ENCODE measurements at regions not wholly inside any gene's neighbourhood (a gene's known extent, or its start where the extent isn't known, plus 50 kb on each side); places are given as distances from the start of the nearest gene placed in this dataset.

- DNase-seq = no peak
Observed at GRCh38 chr10:130575756-130576285, 439.6 kb downstream of the GLRX3 start.

DNA sequence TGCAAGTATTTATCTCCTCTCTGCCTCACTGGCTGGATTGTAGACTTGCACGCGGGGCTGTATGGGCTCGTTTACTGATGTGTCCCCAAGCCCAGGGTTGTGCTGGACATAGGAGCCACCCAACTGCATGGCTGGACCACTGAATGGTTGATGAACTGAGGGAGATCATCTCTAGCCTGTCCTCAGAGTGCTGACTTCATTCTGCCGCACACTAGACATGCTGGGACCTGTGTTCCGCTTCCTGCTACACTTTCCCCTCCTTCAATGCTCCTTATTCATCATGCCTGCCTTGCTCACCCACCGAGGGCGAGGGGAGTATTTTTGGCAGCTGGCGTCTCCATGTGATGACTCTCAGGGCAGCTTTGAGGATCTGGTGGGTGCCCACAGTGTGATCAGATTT is 440.2 kb downstream of the GLRX3 start:
- DNase-seq = no peak

DNA sequence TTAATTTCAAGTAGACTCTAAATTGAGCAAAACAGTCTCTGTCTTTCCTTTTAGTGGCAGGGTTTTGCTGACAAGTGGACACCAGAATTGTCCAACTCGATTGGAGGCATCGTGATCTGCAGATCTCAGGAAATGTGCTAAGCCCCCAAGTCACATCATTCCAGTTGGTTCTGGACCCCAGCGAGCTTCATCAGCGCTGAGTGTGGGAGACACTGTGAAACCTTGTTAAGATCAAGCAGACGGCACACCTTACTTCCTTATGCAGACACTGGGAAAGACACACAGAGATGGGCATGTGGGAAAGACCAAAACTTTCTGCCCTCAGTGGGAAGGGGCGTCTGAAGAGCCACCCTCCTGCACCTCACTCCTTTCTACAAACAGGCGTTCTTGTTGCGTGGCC is 440.8 kb downstream of the GLRX3 start:
- DNase-seq = no peak

- DNase-seq = no peak
Observed at GRCh38 chr10:130578532-130579289, 442.5 kb downstream of the GLRX3 start.

- no peak for DNase-seq
Observed at GRCh38 chr10:130579913-130580312, 443.7 kb downstream of the GLRX3 start.

- DNase-seq = no peak
Observed at GRCh38 chr10:130580975-130581374, 444.8 kb downstream of the GLRX3 start.

DNA sequence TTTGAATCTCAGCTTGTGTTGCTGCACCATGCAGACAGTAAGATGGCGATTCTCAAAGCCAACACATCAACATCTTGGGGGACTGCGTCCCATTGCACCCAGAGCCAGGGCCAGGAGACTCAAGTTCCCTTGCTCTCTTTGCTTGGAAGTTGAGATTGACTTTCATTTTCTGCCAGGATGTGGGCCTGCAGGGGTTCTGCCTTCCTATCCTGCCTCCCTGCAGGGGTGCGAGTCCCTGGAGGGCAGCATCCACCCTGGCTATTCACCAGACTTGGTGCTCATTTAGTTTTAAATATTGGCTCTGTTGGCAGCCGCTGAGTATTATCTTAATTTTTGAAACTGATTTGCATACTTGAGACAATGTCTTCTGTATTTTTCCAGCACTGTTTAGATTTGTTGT is 451.5 kb downstream of the GLRX3 start:
- no peak for DNase-seq

DNA sequence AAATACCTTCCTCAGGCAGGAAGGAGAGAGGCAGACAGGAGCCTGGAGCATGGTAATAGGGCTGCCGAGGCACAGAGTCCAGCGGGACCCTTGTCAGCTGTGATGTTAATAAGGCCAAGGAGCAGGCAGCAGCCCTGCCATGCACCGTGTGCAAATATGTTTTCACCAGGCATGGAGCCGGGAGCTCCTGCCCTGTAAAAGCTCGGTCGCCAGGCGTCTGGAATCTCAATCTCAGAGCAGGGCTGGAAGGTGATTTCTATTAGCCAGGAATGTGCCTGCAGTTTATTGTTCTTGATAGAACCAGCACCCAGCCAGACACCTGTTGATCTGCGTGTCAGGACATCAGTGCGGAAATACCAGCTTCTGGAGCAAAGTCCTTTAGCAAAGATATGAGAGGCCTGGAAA is 469.8 kb downstream of the GLRX3 start:
- DNase-seq = no peak

DNA sequence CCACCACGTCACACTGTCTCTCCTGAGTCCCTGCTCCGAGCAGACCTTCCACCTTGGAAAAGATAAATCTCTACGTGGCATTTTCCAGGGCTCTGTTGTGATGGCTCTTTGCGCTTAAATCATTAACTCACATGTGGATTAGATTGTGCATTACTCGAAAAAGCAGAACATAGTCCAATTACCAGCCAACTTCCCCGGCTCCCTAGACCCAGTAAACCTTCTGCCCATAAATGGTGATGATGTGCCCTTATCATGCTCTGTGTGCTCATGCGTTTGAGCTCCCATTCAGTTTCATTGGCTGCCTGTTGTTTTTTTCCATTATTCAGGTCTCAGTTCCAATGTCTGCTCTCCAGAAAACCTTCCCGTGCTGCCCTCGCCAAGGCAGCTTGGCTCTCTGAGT is 471.2 kb downstream of the GLRX3 start:
- DNase-seq = no peak

- DNase-seq = no peak
Observed at GRCh38 chr10:130611239-130611638, 475.0 kb downstream of the GLRX3 start.

- no peak for DNase-seq
Observed at GRCh38 chr10:130615457-130615856, 479.3 kb downstream of the GLRX3 start.

GRCh38 chr10:130617985-130618384 is 481.8 kb downstream of the GLRX3 start:
- DNase-seq = no peak

DNA sequence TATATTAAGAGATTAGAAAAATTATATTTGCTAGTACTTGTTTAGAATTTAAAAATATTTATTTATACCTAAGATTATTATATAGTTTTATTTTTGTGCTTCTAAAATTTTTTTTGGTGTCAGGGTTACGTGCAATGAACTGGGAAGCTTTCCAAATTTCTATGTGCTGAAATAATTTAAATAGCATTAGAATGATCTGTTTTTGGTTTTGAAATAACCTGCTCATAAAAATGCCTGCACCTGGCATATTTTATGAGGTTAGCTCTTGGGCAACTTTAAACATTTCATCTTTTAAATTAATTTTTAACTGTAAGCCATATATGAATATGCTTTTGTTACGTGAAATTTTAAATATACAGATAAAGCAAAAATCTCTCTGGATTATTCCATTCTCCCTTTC is 482.5 kb downstream of the GLRX3 start:
- DNase-seq = no peak

DNA sequence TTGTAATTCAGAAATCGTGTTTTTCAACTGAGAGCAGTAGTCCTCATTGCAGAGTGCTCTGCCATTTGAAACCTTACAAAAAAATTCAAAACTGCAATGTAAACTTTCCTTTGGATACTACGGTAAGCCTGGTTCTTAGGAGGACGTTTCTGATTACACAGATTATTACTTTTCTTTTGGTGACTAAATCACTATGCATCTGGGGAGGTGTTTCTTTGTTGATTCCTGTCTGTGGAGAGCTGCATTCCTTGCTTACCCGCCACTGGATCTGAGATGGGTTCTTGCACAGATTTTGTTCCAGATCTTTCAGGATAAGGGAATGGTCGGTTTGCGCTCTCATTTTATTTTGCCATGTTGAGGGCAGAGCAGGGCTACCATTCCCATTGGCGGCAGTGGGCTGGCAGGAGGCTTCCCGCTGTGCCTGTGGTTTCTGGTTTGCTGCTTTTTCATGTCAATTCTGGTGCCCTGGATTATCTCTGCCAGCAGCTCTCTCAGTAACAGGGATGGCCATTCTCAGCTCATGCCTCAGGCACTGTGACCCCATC is 485.1 kb downstream of the GLRX3 start:
- no peak for DNase-seq

- DNase-seq = no peak
Observed at GRCh38 chr10:130623680-130624267, 487.6 kb downstream of the GLRX3 start.

- no peak for DNase-seq
Observed at GRCh38 chr10:130627346-130628045, 491.3 kb downstream of the GLRX3 start.

DNA sequence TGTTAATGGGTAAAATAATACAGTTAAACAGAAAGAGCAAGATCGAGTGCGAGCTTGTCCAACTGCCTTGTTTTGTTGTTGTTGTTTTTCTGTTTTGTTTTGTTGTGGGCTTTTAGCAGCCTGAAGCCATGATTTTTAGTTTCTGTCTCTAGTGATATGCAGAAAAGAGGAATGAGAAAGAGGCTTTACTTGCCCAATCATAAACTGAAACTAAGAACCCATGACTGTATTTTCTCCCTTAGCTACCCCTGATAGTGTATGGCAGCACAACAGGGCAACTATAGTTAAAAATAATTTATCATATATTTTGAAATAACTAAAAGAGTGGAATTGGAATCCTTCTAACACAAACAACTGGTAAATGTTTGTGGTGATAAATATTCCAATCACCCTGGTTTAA is 493.9 kb downstream of the GLRX3 start:
- DNase-seq = no peak

DNA sequence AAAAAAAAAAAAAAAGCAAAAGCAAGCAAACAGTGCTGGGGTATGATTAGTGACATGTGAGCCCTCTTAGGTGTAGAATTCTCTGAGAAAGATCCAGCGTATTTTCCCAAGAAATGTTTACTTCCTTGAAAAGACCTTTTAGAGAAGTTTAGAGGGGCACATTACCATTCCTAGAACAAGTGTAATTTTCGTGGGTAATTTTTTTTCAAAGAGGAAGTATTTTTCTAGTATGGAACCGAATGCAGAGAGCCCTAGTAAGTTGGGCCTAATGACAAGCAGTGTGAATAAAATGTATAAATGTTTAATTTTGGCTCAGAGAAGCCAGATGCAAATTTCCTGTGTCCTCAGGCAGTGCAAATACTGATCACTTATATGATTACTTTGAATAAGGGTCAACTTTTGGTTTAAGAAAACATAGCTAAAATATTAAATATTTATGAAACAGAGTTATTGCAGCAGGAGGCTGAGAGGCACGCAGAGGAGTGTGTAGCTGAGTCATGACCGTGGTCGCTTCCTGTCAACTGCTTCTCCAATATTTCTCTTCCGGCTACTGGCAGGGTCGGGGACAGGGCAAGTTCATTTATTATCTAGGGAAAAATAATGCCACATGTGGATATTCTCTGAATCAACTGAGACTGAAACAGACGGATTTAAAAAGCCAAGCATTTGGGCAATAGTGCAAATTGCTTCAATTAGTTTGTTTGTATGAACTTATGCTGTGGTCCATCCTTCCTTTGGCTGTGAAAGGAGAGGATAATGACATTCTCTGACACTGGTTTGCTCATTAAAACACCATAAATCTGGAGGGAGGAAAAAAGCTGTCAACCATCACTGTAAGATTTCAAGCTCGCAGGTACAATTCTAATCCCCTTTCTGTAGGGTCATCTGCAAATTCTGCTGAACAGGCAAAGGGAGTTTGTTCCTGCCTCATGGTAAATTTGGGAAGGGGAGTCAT is 495.2 kb downstream of the GLRX3 start:
- no peak for DNase-seq

- DNase-seq = no peak
Observed at GRCh38 chr10:130634816-130635215, 498.6 kb downstream of the GLRX3 start.

GRCh38 chr10:130635528-130635927 is 499.3 kb downstream of the GLRX3 start:
- DNase-seq = no peak

DNA sequence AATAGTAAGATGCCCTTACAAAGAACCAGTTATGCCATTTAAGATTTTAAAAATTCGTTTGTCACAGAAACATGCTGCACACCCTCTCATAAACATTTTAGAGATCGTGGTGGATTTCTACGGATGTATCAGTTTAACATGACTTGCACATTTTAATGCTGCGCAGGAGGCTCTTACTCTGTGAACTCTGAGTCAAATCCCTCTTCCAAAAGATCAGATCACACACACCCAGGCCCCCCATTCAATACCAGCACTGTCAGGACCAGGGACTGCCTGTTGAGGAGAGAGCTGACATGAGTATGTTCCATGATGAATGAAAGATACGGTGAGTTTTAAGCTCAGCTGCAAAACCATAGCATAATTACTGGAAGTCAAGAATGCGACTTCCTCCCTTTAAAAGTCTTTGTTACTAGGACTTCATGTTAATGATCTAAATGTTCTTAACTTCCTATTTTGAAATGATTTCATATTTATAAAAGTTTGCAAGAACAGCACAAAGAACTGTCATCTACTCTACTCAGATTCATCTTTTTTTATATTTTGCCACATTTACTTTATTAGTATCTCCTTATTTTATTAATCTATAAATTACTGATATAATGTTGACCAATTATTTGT is 500.2 kb downstream of the GLRX3 start:
- DNase-seq = no peak

- DNase-seq = no peak
Observed at GRCh38 chr10:130637089-130637676, 501.0 kb downstream of the GLRX3 start.
